DND-41 (cell line): ENCODE measurements at regions not wholly inside any gene's neighbourhood (a gene's known extent, or its start where the extent isn't known, plus 50 kb on each side); places are given as distances from the start of the nearest gene placed in this dataset.

Source experiments
- ATAC-seq: fragments of 200-7000 bp; cut with Tn5 transposase; 3 replicates; pipeline ENCODE4 v1.9.1; 2021; ENCODE audit warnings: low read depth; ENCODE audit not compliant: insufficient read depth
- DNase-seq: peaks from one replicate; pipeline ENCODE4 v3.0.0-alpha.2; 2020
- H2AFZ ChIP-seq: 2 replicates; pipeline ENCODE4 v1.6.0; 2012; ENCODE audit warnings: low read depth, low read length
- H3K27ac ChIP-seq: 2 replicates; pipeline ENCODE4 v1.5.1; 2012; ENCODE audit warnings: low read length, inconsistent platforms
- H3K27me3 ChIP-seq: fragments of 200-600 bp; sonication (generic); 2 replicates; pipeline ENCODE4 v1.6.0; 2012; ENCODE audit warnings: low read length, mild to moderate bottlenecking, inconsistent platforms; ENCODE audit not compliant: insufficient read depth, poor library complexity
- H3K36me3 ChIP-seq: 2 replicates; pipeline ENCODE4 v1.5.1; 2012; ENCODE audit warnings: low read length, inconsistent platforms; ENCODE audit not compliant: insufficient read depth
- H3K4me1 ChIP-seq: 2 replicates; pipeline ENCODE4 v1.5.1; 2012; ENCODE audit warnings: mild to moderate bottlenecking, low read length; ENCODE audit not compliant: insufficient read depth
- H3K4me2 ChIP-seq: 2 replicates; pipeline ENCODE4 v1.6.0; 2012; ENCODE audit warnings: mild to moderate bottlenecking, moderate library complexity, low read length, inconsistent platforms; ENCODE audit not compliant: insufficient read depth
- H3K4me3 ChIP-seq, 2 experiments: fragments of 200-600 bp in 1 of 2; shearing (Covaris generic) in 1 of 2; 2 replicates each; pipeline ENCODE4 v1.5.1; 2012 to 2016; ENCODE audit warnings: inconsistent platforms in 2 of 2, low read length in 2 of 2, mild to moderate bottlenecking in 2 of 2, low read depth in 1 of 2, moderate library complexity in 1 of 2
- H3K79me2 ChIP-seq: 2 replicates; pipeline ENCODE4 v1.6.0; 2012; ENCODE audit warnings: low read length, inconsistent platforms; ENCODE audit not compliant: insufficient read depth
- H3K9ac ChIP-seq: 2 replicates; pipeline ENCODE4 v1.6.0; 2012; ENCODE audit warnings: low read depth, mild to moderate bottlenecking, inconsistent platforms, low read length, moderate library complexity
- H3K9me3 ChIP-seq: 2 replicates; pipeline ENCODE4 v1.5.1; 2012; ENCODE audit warnings: low read length, moderate library complexity, mild to moderate bottlenecking, inconsistent platforms; ENCODE audit not compliant: insufficient read depth, severe bottlenecking
- H4K20me1 ChIP-seq: 2 replicates; pipeline ENCODE4 v1.6.0; 2012; ENCODE audit warnings: low read length; ENCODE audit not compliant: insufficient read depth
- EZH2 ChIP-seq: IDR thresholded peaks from 3 replicates; pipeline ENCODE4 v1.6.1; 2012; ENCODE audit warnings: borderline replicate concordance, low read depth, mild to moderate bottlenecking, moderate library complexity, low read length, inconsistent platforms; ENCODE audit not compliant: severe bottlenecking
- TF ChIP-seq, protein P1 (sequence below): IDR thresholded peaks from 2 replicates; pipeline ENCODE4 v1.5.1; 2012; ENCODE audit warnings: borderline replicate concordance, low read length, moderate library complexity, mild to moderate bottlenecking; ENCODE audit not compliant: poor library complexity, severe bottlenecking; ENCODE audit errors: extremely low read depth

DNA sequence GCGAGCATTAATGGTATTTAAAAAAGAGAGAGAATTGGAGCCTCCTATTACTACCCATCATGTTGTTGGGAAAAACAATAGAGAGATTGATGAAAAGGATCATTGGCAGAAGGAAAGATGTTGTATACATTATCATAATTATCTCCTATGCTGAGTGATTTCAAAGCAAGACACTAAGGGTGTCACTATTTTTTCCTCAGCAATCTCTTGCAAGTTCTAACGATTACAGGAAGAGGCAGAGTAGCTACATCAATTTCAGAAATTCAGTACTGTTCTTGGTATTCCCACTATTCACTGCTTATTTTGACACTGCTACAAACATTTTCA lies 891.2 kb downstream of the C6orf118 start:
- no peak overlapping the region for H3K27ac ChIP-seq
- ATAC-seq, result no peak
- no peak for DNase-seq

DNA sequence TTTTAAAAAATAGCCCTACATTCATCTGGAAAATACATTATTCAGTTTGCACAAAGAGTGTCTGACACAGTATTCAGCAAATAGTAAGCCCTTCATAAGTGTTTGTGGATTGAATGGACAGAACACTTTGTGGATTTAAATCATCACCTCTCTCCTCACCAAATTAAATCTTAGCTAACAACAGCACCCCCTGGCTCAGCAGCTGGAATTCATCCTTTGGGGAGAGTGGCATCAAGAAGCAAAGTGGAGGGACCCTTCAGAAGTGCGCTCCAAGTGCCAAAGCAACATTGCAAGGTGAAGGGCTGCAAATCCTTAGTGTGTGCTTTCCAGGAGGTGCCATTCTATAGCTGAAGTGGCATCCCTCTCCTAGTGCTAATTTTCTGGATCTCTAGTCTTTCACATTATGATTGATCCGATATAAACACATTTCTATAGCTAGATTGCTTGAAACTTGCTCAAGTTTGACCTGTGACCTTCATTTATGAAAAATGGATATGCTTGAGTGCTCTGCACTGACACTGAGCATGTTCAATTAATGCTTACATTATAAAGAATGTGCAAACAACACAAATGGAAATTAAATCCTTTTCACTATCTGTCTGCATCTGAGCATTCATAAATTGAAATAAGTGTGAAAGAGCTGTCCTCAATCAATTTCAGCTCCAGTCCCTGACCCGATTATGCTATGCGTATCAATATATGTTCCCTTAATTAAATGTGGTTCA lies 891.7 kb downstream of the C6orf118 start:
- peaks cover 6% of the 10 kb centered on the region for H3K9me3 ChIP-seq
- no peak overlapping the region for H3K4me3 ChIP-seq
- no peaks in the 10 kb centered on the region for H4K20me1 ChIP-seq
- H3K36me3 ChIP-seq, result no peaks in the 10 kb centered on the region
- H2AFZ ChIP-seq, result no peak overlapping the region
- no peak for ATAC-seq
- no peak for DNase-seq
- no peak overlapping the region for H3K27ac ChIP-seq
- H3K79me2 ChIP-seq, result no peaks in the 10 kb centered on the region
- H3K27me3 ChIP-seq, result no peaks in the 10 kb centered on the region
- TF ChIP-seq EZH2, result no peak
- TF ChIP-seq, protein P1, sequence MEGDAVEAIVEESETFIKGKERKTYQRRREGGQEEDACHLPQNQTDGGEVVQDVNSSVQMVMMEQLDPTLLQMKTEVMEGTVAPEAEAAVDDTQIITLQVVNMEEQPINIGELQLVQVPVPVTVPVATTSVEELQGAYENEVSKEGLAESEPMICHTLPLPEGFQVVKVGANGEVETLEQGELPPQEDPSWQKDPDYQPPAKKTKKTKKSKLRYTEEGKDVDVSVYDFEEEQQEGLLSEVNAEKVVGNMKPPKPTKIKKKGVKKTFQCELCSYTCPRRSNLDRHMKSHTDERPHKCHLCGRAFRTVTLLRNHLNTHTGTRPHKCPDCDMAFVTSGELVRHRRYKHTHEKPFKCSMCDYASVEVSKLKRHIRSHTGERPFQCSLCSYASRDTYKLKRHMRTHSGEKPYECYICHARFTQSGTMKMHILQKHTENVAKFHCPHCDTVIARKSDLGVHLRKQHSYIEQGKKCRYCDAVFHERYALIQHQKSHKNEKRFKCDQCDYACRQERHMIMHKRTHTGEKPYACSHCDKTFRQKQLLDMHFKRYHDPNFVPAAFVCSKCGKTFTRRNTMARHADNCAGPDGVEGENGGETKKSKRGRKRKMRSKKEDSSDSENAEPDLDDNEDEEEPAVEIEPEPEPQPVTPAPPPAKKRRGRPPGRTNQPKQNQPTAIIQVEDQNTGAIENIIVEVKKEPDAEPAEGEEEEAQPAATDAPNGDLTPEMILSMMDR, result no peak
- no peaks in the 10 kb centered on the region for H3K4me1 ChIP-seq
- no peak overlapping the region for H3K4me2 ChIP-seq
- no peak overlapping the region for H3K9ac ChIP-seq

More for the DNA sequence above, 891.2 kb downstream of the C6orf118 start:
- no peak overlapping the region for H3K4me3 ChIP-seq
- H3K79me2 ChIP-seq, result no peaks in the 10 kb centered on the region
- H4K20me1 ChIP-seq, result no peaks in the 10 kb centered on the region
- no peak overlapping the region for H3K9ac ChIP-seq
- no peak overlapping the region for H3K4me2 ChIP-seq
- H3K27me3 ChIP-seq, result no peaks in the 10 kb centered on the region
- no peaks in the 10 kb centered on the region for H3K4me1 ChIP-seq
- TF ChIP-seq EZH2, result no peak
- TF ChIP-seq, protein P1, result no peak
- H3K9me3 ChIP-seq, result peaks cover 7% of the 10 kb centered on the region
- no peak overlapping the region for H2AFZ ChIP-seq
- no peaks in the 10 kb centered on the region for H3K36me3 ChIP-seq

DNA sequence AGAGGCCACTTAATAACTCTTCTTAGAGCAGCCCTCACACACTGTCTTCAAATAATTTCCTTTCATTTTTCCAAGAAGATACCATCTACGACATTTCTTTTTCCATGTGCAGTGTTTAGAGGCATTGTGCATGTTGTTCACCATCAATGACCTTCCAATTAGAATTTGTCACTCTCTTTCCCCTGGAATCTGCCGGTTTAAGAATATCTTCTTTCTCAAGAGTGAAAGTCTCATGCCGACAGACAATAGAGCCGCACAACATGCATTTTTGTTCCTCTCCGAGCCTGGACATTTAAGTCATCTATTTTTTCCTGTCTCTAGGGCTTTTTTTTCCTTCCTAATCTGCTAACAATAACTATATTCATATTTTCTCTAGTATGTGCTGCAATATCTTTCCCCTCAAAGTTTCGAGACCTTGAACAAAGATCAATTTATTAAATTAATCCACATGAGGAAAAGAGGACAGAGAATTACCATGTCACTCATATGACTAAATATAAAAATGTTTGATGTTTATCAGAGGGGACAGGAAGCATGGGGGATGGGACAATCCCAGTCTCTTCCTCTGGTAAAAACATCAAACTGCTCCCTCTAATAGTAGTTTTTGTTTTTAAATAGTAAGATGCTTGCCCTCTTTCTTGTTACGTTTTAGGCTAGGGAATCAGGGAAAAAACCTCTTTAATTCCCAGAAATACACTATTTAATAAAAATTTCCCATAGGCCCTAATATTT lies 893.4 kb downstream of the C6orf118 start:
- Histone ChIP-seq H3K4me1 (no peaks in the 10 kb centered on the region), H3K9me3 (no peaks in the 10 kb centered on the region), H3K36me3 (no peaks in the 10 kb centered on the region), H2AFZ (no peak overlapping the region), H3K4me2 (no peak overlapping the region), H4K20me1 (no peaks in the 10 kb centered on the region), H3K9ac (no peak overlapping the region), H3K27me3 (no peaks in the 10 kb centered on the region), H3K4me3 (no peak overlapping the region), H3K27ac (no peak overlapping the region), H3K79me2 (no peaks in the 10 kb centered on the region)
- ATAC-seq (no peak), DNase-seq (no peak)
- TF ChIP-seq EZH2, result no peak
- TF ChIP-seq, protein P1, result no peak
